ENCODE measurements at regions not wholly inside any gene's neighbourhood (a gene's known extent, or its start where the extent isn't known, plus 50 kb on each side); places are given as distances from the start of the nearest gene placed in this dataset.

- Histone ChIP-seq H2BK5ac (ENCODE audit: low read depth, low read length) (no peak overlapping the region), H3K27ac (ENCODE audit: low read depth, low read length) (no peak overlapping the region), H3K4me2 (ENCODE audit: insufficient read depth in 1 of 2, low read depth in 2 of 2, low read length in 2 of 2) (peak overlapping the region; percentile 17 to 18; a peak in 2 of 4 replicates), H3K9me3 (ENCODE audit: insufficient read depth in 2 of 2, low read depth in 1 of 2, low read length in 1 of 2) (peaks cover 5 to 14% of the 10 kb centered on the region in 2 experiments), H3K23ac (ENCODE audit: insufficient read length) (no peak overlapping the region), H3K14ac (ENCODE audit: insufficient read length) (no peak overlapping the region), H3K4me1 (replicated peaks in 1 of 4; ENCODE audit: control insufficient read depth in 3 of 4, insufficient read depth in 4 of 4, low read length in 3 of 4) (peaks cover 0 to 5% (median 2%) of the 10 kb centered on the region in 4 experiments; a peak in 5 of 7 replicates), H2BK20ac (ENCODE audit: low read length) (no peak overlapping the region), H2AK5ac (ENCODE audit: low read depth, low read length) (no peak overlapping the region), H4K20me1 (replicated peaks in 1 of 2; ENCODE audit: control insufficient read depth in 1 of 2, insufficient read depth in 2 of 2, low read length in 2 of 2) (no peaks in the 10 kb centered on the region), H3K9ac (replicated peaks in 1 of 4; ENCODE audit: extremely low read depth in 1 of 4, low read depth in 3 of 4, low read length in 3 of 4) (no peak overlapping the region), H3K4me3 (ENCODE audit: extremely low read depth in 1 of 4, insufficient read depth in 2 of 4, low read depth in 3 of 4, low read length in 4 of 4) (no peak overlapping the region; a peak in 1 of 8 replicates), H3K56ac (replicated peaks; ENCODE audit: insufficient read length, low read depth, low read length) (no peak overlapping the region), H2AFZ (ENCODE audit: low read length) (no peak overlapping the region), H3K79me1 (ENCODE audit: low read depth, low read length) (no peaks in the 10 kb centered on the region), H2BK15ac (ENCODE audit: low read length) (no peak overlapping the region), H2BK12ac (ENCODE audit: low read depth, low read length) (no peak overlapping the region), H3K79me2 (ENCODE audit: control insufficient read depth in 1 of 2, insufficient read depth in 2 of 2, low read length in 2 of 2) (no peaks in the 10 kb centered on the region), H3K27me3 (replicated peaks in 1 of 4; ENCODE audit: control insufficient read depth in 3 of 4, extremely low read depth in 1 of 4, insufficient read depth in 3 of 4, low read length in 3 of 4) (no peaks in the 10 kb centered on the region), H4K91ac (replicated peaks; ENCODE audit: insufficient read length, low read length) (no peak overlapping the region), H2BK120ac (replicated peaks; ENCODE audit: low read depth, low read length) (no peak overlapping the region), H3K23me2 (ENCODE audit: low read depth, low read length) (no peaks in the 10 kb centered on the region), H3K18ac (ENCODE audit: extremely low read depth, low read length) (no peak overlapping the region), H3K36me3 (ENCODE audit: control insufficient read depth in 2 of 4, insufficient read depth in 4 of 4, low read length in 3 of 4) (no peaks in the 10 kb centered on the region), H4K5ac (ENCODE audit: insufficient read length, low read depth, low read length) (no peak overlapping the region), H4K8ac (ENCODE audit: extremely low read depth, insufficient read depth, low read length) (no peak overlapping the region), H3K4ac (replicated peaks; ENCODE audit: insufficient read length, low read depth, low read length) (no peak overlapping the region)
- no peak for TF ChIP-seq MAX (IDR thresholded peaks at IDR 0.05)
- POLR2A ChIA-PET (ENCODE audit: partially characterized antibody): interaction anchor here (0.6 kb wide), 1 partner anchor 1582 kb away, joined by 4 read pairs; no protein-coding TSS in a partner anchor
- WGBS, 2 experiments (ENCODE audit: extremely low coverage in 1 of 2, insufficient coverage in 1 of 2, insufficient read length in 1 of 2, insufficient replicate concordance in 2 of 2, low coverage in 1 of 2, low lambda C conversion rate in 2 of 2, missing lambda C conversion rate in 1 of 2): 46% methylated on average over 3 of the region's 3 CpGs; no CpG with 5 or more reads in 1 of the 2 experiments
- DNase-seq (ENCODE audit: low read depth in 1 of 2, low spot score in 2 of 2): no peak
- CTCF ChIA-PET (ENCODE audit: partially characterized antibody): interaction anchor here (0.8 to 1.1 kb wide), 5 partner anchors 10 to 885 kb away, joined by 3 to 4 read pairs (median 3); no protein-coding TSS in a partner anchor
- FAIRE-seq: no peak
Observed at GRCh38 chr15:47273864-47274263, 443.4 kb upstream of the SEMA6D start.

All from H1 (cell line).